ENCODE measurements at regions not wholly inside any gene's neighbourhood (a gene's known extent, or its start where the extent isn't known, plus 50 kb on each side); places are given as distances from the start of the nearest gene placed in this dataset.

DNA sequence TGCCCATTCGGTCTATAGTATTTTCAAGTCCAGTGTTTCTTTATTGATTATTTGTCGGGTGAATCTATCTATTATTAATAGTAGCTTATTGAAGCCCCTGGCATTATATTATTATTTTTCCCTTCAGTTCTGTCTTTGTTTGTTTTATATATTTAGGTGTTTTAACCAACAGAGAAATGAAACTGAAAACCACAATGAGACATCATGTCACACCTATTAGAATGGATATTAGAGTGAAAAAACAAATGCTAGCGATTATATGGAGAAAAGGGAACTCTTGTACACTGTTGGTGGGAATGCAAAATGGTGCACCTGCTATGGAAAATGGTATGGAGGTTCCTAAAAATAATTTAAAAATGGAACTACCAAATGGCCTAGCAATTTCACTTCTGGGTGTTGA lies 272.5 kb downstream of the ADAM29 start:
- peaks cover 11% of the 10 kb centered on the region for H3K4me1 ChIP-seq (ENCODE audit: insufficient read depth, low read length, poor library complexity, severe bottlenecking)
- no peak for TF ChIP-seq EZH2phosphoT487 (IDR thresholded peaks at IDR 0.05; ENCODE audit: borderline replicate concordance, low read depth, low read length)
- no peak overlapping the region; the same call in 1 of the 2 replicates for H2AFZ ChIP-seq (ENCODE audit: low read length)
- peaks cover 15% of the 10 kb centered on the region; the same call in 1 of the 2 replicates for H3K9me3 ChIP-seq (ENCODE audit: low read length)
- H3K4me2 ChIP-seq (ENCODE audit: low read length): no peak overlapping the region
- H3K79me2 ChIP-seq (ENCODE audit: insufficient read depth, low read depth, low read length): no peaks in the 10 kb centered on the region
- DNase-seq (ENCODE audit: low spot score): no peak
- no peak overlapping the region for H3K4me3 ChIP-seq (ENCODE audit: low read depth, low read length, poor library complexity, severe bottlenecking)
- ChIA-PET POLR2A (interaction anchor here (0.6 kb wide), 2 partner anchors 54 to 358 kb away, joined by 3 read pairs; no protein-coding TSS in a partner anchor), CTCF (ENCODE audit: unreplicated experiment) (no interaction called here)
- intact Hi-C loops (cut with micrococcal nuclease; ENCODE audit: unreplicated experiment): no loop called here
- no peak overlapping the region for H3K27ac ChIP-seq (ENCODE audit: low read depth, low read length, poor library complexity, severe bottlenecking)
- H4K20me1 ChIP-seq (ENCODE audit: insufficient read depth, low read length): no peaks in the 10 kb centered on the region
- H3K9me2 ChIP-seq (ENCODE audit: insufficient read depth, low read length): no peaks in the 10 kb centered on the region
- H3K36me3 ChIP-seq (ENCODE audit: insufficient read depth, low read length): no peaks in the 10 kb centered on the region; the same call in 1 of the 2 replicates
- BruUV-seq (replicated peaks): no TSS peak

DNA sequence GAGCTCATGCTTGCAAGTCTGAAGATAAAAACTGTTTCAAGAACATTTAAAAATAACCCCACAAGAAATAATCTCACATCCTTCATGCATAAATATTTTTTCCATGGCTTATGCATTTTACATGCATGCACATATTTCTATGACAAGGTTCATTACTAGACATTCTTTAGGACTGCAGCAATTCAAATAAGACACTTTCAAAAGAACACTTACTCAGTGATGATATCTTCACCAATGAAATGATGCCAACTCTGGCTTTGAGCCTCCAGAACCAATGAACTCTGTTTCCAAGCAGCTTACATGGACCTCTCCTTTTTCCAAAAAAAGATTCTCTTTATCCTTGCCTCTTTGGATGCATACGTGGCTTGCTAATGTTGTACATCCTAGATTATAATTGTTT lies 279.9 kb downstream of the ADAM29 start:
- no peak for DNase-seq (ENCODE audit: low spot score)
- Histone ChIP-seq H3K4me3 (ENCODE audit: low read depth, low read length, poor library complexity, severe bottlenecking) (no peak overlapping the region), H2AFZ (ENCODE audit: low read length) (peak overlapping the region; percentile 4; the same call in 1 of the 2 replicates), H3K27ac (ENCODE audit: low read depth, low read length, poor library complexity, severe bottlenecking) (no peak overlapping the region), H3K79me2 (ENCODE audit: insufficient read depth, low read depth, low read length) (no peaks in the 10 kb centered on the region), H3K4me1 (ENCODE audit: insufficient read depth, low read length, poor library complexity, severe bottlenecking) (peaks cover 11% of the 10 kb centered on the region), H3K9me3 (ENCODE audit: low read length) (peaks cover 13% of the 10 kb centered on the region; the same call in 1 of the 2 replicates), H4K20me1 (ENCODE audit: insufficient read depth, low read length) (no peaks in the 10 kb centered on the region), H3K36me3 (ENCODE audit: insufficient read depth, low read length) (no peaks in the 10 kb centered on the region), H3K4me2 (ENCODE audit: low read length) (no peak overlapping the region), H3K9me2 (ENCODE audit: insufficient read depth, low read length) (no peaks in the 10 kb centered on the region)
- no TSS peak for BruUV-seq (replicated peaks)
- CTCF ChIA-PET (ENCODE audit: unreplicated experiment): no interaction called here
- POLR2A ChIA-PET: interaction anchor here (0.7 to 1.1 kb wide), 6 partner anchors 19 to 295 kb away, joined by 3 to 5 read pairs (median 3); no protein-coding TSS in a partner anchor
- intact Hi-C loops (cut with micrococcal nuclease; ENCODE audit: unreplicated experiment): no loop called here
- TF ChIP-seq EZH2phosphoT487 (IDR thresholded peaks at IDR 0.05; ENCODE audit: borderline replicate concordance, low read depth, low read length): no peak
- TF ChIP-seq, protein P1, sequence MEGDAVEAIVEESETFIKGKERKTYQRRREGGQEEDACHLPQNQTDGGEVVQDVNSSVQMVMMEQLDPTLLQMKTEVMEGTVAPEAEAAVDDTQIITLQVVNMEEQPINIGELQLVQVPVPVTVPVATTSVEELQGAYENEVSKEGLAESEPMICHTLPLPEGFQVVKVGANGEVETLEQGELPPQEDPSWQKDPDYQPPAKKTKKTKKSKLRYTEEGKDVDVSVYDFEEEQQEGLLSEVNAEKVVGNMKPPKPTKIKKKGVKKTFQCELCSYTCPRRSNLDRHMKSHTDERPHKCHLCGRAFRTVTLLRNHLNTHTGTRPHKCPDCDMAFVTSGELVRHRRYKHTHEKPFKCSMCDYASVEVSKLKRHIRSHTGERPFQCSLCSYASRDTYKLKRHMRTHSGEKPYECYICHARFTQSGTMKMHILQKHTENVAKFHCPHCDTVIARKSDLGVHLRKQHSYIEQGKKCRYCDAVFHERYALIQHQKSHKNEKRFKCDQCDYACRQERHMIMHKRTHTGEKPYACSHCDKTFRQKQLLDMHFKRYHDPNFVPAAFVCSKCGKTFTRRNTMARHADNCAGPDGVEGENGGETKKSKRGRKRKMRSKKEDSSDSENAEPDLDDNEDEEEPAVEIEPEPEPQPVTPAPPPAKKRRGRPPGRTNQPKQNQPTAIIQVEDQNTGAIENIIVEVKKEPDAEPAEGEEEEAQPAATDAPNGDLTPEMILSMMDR (conservative IDR thresholded peaks at IDR 0.05; ENCODE audit: low read length): no peak

DNA sequence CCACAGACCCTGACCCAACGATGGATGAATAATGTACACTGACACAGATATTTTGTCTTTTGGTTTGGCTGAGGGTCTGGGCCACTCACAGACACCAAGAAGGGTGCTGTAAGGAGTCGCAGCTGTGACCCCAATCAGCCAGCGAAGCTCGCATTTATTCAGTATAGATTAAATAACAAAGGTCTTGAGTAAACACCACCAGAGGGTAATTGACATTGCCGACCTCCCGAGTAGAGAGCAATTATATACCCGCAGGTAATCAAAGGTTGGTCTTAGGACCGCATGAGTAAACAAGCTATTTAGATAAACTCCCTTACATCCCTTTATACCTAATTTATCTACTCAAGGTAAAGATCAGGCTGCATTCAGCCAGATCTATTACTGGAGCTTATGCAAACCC lies 297.1 kb downstream of the ADAM29 start:
- no peak for TF ChIP-seq EZH2phosphoT487 (IDR thresholded peaks at IDR 0.05; ENCODE audit: borderline replicate concordance, low read depth, low read length)
- TF ChIP-seq, protein P1 (conservative IDR thresholded peaks at IDR 0.05; ENCODE audit: low read length): no peak
- intact Hi-C loops (cut with micrococcal nuclease; ENCODE audit: unreplicated experiment): no loop called here
- BruUV-seq (replicated peaks): no TSS peak

More for the DNA sequence above, 297.1 kb downstream of the ADAM29 start:
- peaks cover 9% of the 10 kb centered on the region; the same call in 1 of the 2 replicates for H3K36me3 ChIP-seq (ENCODE audit: insufficient read depth, low read length)
- no peak overlapping the region for H2AFZ ChIP-seq (ENCODE audit: low read length)
- H3K79me2 ChIP-seq (ENCODE audit: insufficient read depth, low read depth, low read length): no peaks in the 10 kb centered on the region
- DNase-seq (ENCODE audit: low spot score): no peak
- H3K4me2 ChIP-seq (ENCODE audit: low read length): no peak overlapping the region
- peaks cover 46% of the 10 kb centered on the region; the same call in 1 of the 2 replicates for H3K9me3 ChIP-seq (ENCODE audit: low read length)
- CTCF ChIA-PET (ENCODE audit: unreplicated experiment): no interaction called here
- no peaks in the 10 kb centered on the region for H4K20me1 ChIP-seq (ENCODE audit: insufficient read depth, low read length)
- POLR2A ChIA-PET: no interaction called here
- no peaks in the 10 kb centered on the region for H3K9me2 ChIP-seq (ENCODE audit: insufficient read depth, low read length)
- H3K4me3 ChIP-seq (ENCODE audit: low read depth, low read length, poor library complexity, severe bottlenecking): no peak overlapping the region
- H3K4me1 ChIP-seq (ENCODE audit: insufficient read depth, low read length, poor library complexity, severe bottlenecking): no peaks in the 10 kb centered on the region
- H3K27ac ChIP-seq (ENCODE audit: low read depth, low read length, poor library complexity, severe bottlenecking): no peak overlapping the region

Measured in OCI-LY7 (cell line).